ENCODE measurements at regions not wholly inside any gene's neighbourhood (a gene's known extent, or its start where the extent isn't known, plus 50 kb on each side); places are given as distances from the start of the nearest gene placed in this dataset.

GRCh38 chr7:149569726-149570422 is 72.3 kb upstream of the ZNF746 start:
- TF ChIP-seq POLR2AphosphoS5 (IDR thresholded peaks at IDR 0.05), result no peak
- TF ChIP-seq CTCF (IDR thresholded peaks at IDR 0.05), result no peak
- no peak for TF ChIP-seq EP300 (IDR thresholded peaks at IDR 0.05)
